ENCODE measurements at regions not wholly inside any gene's neighbourhood (a gene's known extent, or its start where the extent isn't known, plus 50 kb on each side); places are given as distances from the start of the nearest gene placed in this dataset.

DNA sequence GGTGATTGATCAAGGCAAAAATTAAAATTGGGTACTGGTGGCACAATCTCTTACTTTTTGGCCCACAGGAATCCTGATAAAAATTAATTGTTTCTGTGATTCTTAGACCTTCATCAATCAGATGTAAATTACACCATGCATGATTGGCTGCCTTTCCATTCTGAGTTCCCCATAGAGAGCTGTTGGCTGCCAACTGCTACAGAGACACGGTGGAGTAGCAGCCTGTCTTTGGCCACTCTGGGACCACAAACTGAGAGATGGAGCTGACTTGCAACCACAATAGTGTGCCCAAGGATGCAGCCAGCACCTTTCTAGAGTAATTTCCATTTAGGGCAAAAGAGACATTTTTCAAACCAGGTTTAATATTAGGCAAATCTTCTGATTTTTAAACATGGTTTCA, 274.3 kb upstream of the MMS22L start:
- Histone ChIP-seq H3K27ac (no peak overlapping the region), H3K4me3 (no peak overlapping the region)

DNA sequence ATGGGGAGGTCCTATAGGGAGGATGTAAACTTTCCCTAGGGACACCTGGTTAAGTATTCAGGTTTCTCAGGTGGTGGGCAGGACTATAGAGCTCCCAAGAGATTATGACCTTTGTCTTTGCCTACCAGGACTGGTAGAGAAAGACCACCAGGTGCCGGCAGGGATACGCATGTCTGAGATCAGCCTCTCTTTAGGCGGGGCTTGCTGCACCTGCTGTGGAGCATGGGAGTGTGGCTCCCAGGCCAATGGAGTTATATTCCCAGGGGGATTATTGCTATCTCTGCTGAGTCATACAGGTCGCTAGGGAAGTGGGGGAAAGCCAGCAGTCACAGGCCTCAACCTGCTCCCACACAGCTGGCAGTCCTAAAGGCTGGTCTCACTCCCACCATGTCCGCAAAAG, 280.5 kb upstream of the MMS22L start:
- no peak overlapping the region for H3K4me3 ChIP-seq
- H3K27ac ChIP-seq = no peak overlapping the region

DNA sequence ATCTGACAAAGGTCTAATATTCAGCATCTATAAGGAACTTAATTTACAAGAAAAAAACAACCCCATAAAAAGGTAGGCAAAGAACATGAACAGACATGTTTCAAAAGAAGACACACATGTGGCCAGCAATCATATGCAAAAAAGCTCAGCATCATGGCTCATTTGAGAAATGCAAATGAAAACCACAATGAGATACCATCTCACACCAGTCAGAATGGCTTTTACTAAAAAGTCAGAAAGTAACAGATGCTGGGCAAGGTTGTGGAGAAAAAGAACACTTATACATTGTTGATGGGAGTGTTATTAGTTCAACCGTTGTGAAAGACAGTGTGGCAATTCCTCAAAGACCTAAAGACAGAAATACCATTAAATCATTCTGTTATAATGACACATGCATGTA, 289.9 kb upstream of the MMS22L start:
- no peak overlapping the region for H3K4me3 ChIP-seq
- H3K27ac ChIP-seq = no peak overlapping the region

DNA sequence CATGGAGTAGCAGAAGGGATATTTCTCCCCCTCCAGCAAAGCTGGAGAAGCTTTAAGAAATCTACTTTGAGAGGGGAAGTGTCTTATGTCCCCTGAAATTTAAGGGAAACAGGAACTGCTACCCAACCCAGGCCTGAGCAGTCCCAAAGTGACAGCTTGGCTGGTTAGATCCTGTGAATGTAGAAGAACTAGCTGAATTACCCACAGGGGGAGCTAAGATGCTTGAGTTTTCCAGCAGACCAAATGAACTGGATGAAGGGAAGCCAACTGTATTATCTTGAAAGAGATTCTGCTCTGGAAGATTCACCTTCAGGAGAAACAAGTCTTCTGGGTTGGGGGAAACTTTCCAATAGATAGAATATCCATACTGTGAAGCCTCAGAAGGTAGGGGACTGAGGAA, 303.3 kb upstream of the MMS22L start:
- Histone ChIP-seq H3K4me3 (no peak overlapping the region), H3K27ac (no peak overlapping the region)

DNA sequence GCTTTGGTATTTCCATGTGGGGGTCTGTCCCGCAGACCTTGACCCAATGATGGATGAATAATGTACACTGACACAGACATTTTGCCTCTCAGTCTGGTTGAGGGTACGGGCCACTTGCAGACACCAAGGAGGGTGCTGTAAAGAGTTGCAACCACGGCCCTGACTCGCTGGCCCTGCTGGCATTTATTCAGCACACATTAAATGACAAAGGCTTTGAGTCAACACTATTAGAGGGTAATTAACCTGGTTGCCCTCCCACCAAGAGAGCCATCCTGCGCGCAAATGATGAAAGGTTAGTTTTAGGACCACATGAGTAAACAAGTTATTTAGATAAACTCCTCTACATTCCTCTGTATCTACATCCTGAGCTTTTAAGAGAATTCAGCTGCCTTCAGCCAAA, 308.9 kb upstream of the MMS22L start:
- Histone ChIP-seq H3K27ac (no peak overlapping the region), H3K4me3 (no peak overlapping the region)

DNA sequence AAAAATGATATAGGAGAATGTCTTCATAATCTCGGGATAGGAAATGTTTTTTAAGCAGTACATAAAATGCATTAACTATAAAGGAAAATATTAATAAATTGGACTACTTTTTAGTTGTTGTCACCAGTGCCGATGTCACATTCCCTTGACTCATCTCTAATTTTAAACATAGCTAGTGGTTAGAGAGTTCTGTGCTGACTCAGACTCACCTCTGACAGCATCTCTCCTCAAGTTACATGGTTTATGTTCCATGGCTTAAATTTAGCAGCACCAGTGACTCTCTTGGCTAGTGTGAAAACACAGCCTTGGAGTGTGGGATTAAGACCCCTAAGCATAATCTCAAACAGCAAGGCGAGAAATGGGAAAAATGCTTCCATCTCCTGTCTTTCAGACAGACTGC, 311.8 kb upstream of the MMS22L start:
- H3K27ac ChIP-seq = no peak overlapping the region
- H3K4me3 ChIP-seq = no peak overlapping the region

DNA sequence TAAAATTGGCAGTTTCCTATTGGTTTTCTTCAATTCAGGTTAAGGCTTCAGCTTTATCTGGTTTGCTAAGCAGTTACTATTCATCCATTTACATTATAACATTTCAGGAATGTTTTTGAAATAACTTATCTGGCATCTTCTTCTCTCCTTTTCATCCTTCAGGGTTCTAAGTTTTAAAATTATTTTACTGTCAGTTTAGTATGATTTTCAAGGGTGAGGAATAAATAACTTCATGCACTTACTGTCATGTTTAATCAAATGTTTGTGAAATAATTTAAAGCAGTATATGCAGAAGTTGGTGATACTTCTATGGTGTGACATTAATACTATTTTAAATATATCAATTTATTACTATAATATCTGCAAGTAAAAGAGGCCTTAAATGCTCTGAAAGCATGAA, 338.1 kb upstream of the MMS22L start:
- Histone ChIP-seq H3K27ac (no peak overlapping the region), H3K4me3 (no peak overlapping the region)

DNA sequence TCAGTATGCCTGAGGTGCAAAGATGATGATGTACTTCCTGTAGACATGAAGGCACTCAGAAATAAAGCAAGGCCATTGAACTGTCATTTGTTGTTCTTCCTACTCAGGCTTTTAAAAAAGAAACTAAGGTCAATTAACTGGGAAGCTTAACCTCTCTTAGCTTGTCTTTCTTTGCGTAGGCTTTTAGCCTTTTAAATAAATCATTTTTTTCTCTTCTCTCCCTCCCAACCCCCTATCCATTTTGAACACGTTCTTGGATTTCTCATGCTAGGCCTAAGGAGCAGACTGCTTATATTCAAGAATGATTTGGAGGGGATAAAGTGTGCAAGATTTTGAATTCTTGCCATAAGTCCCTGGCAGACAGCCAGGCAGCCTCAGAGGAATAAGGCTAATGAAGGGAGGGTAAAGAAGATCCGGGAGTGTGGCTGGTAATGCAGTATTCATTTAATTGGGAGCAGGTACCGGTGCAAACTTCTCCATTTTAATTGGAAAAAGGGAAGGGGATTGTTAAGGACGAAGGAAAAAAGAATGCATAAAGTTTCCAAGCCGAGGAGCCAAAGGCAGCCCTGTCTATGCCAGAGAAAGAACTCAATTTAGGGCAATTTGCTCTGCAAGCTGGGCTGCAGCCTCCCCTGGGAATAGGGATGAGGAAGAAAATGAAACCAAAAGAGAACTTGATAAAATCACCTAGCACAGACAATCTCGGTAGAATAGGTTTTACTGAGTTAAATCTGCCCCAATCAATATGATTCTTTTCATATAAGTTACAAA, 343.8 kb upstream of the MMS22L start:
- Histone ChIP-seq H3K4me3 (peak overlapping the region in 1 of 7 experiments; percentile 19), H3K27ac (no peak overlapping the region)

DNA sequence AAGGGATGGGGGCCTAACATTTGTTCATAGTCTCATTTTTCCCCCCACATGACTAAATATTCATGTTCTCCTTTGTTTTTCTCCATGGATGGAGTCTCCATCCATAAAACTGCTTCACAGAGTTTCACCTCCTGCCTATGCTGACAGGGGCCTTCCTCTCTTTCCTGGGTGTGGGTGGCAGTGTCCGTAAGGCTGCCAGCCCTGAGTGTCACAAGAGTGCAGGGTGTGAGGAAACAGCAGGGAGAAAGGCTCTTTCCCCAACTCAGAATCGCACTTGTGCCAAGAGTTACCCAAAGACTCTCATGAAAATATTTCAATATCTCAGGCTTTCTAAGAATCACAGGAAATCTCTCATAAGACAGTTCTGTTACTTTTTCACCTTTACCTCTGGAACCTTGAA, 346.2 kb upstream of the MMS22L start:
- no peak overlapping the region for H3K4me3 ChIP-seq
- H3K27ac ChIP-seq = no peak overlapping the region

DNA sequence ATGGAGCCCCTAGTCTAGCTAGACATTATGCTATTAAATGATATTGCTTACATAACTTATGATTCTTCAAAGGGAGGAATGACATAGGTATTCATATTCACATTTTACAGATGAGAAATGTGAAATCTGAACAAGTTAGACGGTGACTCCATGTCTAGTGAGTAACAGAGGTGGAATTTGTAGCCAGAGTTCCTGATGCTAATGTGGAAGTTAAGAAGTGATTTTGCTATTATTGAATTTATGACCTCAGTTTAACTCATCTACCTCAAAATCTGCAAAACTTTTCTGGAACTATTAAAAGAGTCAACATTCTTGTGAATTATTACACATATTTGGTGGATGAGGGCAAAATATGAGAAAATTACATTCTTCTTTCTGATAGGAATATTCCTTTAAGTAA, 347.6 kb upstream of the MMS22L start:
- no peak overlapping the region for H3K27ac ChIP-seq

DNA sequence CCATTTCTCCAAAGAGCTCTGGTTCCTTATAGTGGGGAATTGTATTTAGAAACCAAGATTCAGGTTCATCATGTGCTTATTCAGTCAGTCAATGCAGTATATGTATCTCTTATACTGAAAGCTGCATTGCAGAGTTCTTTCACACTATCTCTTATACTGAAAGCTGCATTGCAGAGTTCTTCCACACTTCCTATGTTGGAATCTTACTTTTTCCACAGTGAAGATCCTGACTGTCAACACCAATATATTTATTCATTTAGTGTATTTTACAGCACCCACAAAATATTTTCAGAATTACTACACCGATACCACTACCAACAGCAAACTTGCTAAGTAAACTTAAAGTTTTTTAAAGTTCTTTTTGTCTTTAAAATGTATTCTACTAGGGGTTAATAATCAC, 349.3 kb upstream of the MMS22L start:
- Histone ChIP-seq H3K27ac (no peak overlapping the region), H3K4me3 (no peak overlapping the region)

More for the DNA sequence above, 347.6 kb upstream of the MMS22L start:
- no peak overlapping the region for H3K4me3 ChIP-seq

DNA sequence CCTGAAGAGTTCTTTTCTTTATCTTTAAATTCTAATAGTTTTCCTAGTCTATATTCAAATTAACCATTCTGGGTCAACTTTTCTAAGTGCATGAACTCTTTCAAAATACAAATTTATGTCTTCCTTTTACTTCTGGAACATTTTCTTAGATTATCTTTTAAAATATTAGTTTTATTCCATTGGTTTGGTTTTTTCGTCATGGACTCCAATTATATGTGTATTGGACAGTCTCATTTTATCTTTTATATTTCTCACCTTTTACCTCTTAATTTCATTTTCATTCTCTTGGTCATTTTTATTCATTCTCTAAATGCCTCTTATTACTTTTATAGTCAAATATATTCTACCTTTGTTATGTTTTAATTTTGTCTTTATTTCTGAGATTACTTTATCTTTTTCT, 356.7 kb upstream of the MMS22L start:
- Histone ChIP-seq H3K27ac (no peak overlapping the region), H3K4me3 (no peak overlapping the region)

DNA sequence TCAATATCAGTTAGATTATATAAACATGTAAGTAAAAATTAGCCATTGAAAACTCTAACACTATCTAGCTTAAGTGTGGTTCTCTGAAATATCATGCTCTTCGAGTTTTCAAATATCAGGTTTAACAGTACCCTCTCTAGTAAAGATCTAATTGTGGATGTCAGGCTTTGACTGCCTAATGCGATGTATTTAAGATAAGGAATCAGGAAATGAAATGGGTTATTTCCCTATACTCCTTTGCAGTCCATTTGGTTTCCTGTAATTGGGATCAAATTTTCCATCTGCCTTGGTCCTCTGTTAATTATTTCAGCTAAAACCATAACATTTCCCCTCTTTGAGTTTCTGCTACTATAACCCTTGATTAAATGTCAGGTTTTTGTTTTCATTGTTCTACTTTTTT, 361.3 kb upstream of the MMS22L start:
- Histone ChIP-seq H3K4me3 (no peak overlapping the region), H3K27ac (no peak overlapping the region)

DNA sequence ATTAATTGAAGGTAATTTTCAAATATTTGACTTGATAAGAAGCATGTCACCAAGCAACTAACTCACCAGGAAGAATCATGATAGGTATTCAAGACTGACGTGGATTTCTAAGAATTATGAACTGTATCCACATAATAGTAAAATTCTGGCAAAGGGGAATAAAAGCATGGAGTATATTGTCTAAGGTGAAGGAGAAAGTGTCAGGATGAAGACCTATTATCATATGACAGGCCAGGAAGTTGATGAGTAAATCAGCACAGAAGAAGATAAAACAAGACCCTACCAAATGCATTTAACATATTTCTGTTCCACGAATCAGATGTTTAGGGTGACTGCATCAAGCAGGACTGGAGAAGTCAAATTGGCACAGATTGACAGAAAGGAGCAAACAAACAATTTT, 362.7 kb upstream of the MMS22L start:
- Histone ChIP-seq H3K4me3 (no peak overlapping the region), H3K27ac (no peak overlapping the region)

DNA sequence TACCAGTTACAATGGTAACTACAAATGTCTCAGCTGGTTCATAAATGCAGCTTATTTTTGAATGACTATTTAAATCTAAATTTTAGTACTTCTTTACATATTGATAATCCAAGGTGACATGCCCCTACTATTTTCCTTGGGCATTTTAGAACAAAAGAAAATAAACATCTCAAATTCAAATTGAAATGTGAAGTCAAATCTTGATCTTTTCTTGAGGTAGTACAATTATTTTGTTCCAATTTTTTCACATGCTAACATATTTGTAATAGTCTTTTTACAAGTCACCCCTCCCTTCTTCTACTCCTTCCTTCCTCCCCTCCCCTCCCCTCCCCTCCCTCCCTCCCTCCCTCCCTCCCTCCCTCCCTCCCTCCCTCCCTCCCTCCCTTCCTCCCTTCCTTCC, 370.1 kb upstream of the MMS22L start:
- H3K27ac ChIP-seq = no peak overlapping the region
- no peak overlapping the region for H3K4me3 ChIP-seq

DNA sequence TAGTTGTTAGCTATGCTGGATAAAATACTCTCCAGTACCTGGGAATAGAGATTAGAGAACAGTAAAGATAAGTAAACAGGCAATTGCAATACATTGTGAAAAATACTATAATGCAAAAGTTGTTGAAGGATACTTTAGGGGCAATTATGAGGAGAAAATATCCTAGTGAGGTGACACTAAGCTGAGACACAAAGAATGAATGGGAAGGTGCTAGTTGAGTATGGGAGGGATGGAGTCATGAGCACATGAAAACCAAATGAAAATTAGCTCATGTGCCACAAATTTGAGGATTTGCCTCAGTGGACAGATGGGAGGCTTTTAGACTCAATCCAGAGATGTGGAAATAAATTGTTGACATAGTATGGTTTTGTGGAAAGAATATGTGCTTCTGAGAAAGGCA, 370.5 kb upstream of the MMS22L start:
- H3K4me3 ChIP-seq = no peak overlapping the region
- no peak overlapping the region for H3K27ac ChIP-seq

DNA sequence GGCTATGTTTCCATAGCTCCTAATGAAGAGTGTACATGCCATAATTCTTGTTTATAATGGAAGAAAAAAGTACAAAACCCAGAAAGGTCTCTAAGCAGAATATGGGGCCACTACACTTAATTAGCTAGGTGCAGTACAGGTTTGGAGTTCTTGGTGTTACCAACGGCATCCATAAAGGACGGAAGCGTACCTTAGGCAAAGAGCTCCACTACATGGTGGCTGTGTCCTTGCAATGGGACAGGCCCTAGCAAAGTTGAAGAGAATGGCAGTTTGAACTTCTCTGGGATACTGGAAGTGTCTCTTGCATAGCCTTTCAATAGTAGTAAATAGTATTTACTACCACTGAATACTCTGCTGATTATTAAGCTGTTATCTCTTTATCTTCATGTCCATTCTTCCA, 371.7 kb upstream of the MMS22L start:
- no peak overlapping the region for H3K27ac ChIP-seq
- no peak overlapping the region for H3K4me3 ChIP-seq

DNA sequence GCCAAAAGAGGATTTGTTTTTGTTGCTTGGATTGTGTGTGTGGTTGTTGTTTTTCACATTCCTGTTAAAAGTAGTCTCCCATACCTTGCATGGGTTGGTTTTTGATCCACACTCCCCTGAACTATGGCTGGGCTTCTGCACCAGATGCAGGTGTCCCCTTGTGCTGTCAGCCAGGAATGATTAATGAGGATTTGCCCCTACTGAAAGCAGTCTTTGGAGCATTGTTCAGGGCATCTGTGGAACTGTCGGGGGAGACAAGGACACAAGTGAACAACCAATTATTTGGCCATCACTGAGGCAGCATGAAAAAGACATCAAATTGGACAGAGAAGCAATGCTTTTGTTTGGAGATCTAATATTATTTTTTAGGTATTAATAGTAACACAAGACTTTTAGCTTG, 373.2 kb upstream of the MMS22L start:
- Histone ChIP-seq H3K27ac (no peak overlapping the region), H3K4me3 (no peak overlapping the region)

DNA sequence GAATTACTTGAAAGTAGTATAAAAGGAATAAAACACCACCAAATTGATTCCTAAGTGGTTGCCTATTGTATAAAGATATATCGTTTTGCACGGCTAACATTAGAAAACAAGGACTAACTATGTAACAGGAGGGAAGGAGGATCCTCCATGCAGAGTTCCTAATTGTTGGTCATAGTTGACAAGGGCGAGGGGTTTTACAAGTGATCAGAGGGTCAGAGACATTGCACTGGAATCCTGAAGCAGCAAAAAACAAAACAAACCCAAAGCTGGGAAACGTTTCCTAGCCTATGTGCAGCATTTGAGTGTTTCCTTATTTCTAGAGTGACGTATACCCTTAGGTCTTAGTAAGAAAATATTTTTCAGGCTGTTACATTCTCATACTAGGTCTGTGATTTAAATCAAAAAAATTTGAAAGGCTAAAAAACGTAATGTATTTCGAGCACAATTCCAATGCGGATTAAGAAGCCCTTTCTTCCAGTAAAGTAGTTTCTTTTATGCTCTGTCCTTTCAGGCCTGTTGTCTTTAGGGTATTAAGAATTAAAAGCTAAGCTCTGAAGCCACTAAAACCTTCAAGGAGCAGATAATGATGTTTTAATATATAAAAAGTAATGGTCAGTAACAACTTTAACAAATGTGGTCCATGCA, 373.8 kb upstream of the MMS22L start:
- Histone ChIP-seq H3K27ac (no peak overlapping the region), H3K4me3 (no peak overlapping the region)

DNA sequence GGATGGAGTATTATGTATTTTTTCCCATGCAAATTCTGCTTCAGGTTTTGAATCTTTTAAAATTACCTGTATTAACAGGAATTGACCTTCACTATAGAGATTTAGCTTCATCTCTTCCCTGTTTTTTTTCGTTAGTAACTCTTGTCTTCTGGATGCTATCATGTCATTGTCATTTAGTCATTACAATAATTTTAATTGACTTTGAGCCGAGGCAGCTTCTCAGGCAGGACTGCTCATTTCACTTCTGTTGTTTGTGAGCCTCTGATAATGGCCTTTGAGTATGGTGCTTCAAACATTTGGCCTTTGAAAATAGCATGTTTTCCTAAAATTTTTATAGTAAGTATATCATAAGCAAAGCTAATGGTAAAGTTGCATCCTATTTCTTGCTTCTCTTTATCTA, 375.1 kb upstream of the MMS22L start:
- Histone ChIP-seq H3K4me3 (no peak overlapping the region), H3K27ac (no peak overlapping the region)

DNA sequence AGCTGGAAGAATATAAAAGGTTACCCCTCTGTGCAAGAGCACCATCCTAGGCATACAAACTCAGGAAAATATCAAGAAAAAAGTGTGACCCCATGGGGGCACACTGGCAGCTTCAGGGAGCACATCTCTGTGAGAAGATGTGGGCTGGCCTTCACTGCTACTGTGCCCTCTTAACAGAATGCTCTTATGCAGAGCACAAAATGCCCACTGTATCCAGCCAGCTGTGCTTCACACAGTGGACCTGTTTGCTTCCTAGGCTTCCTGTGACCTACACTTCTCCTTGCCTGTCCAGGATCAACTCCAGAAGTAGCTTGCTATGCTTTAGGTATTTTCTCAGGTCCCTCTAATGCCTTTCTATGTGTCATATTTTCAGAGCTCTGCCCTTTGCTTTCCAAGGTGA, 380.2 kb upstream of the MMS22L start:
- Histone ChIP-seq H3K27ac (no peak overlapping the region), H3K4me3 (no peak overlapping the region)

DNA sequence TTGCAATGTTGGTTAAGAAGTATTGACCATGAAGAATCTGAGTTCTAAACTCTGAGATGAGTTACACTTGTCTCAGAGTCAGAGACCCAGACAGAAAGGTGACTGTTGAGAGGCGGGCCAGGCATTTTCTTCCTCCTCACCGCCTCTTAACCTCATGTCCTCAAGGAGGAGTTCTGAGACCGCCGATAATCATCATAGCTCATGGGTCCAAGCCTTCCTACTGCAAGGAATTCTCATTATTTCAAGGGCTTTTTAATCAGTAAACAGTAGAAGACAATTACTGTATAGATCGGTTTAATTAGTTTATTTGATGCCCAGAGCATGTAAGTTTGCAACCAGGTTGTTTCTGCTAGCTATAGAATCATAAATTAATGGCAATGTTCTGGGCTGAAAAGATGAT, 382.4 kb upstream of the MMS22L start:
- Histone ChIP-seq H3K4me3 (no peak overlapping the region), H3K27ac (no peak overlapping the region)
